Endothelial cell of umbilical vein (primary cell): ENCODE measurements at regions not wholly inside any gene's neighbourhood (a gene's known extent, or its start where the extent isn't known, plus 50 kb on each side); places are given as distances from the start of the nearest gene placed in this dataset.

Experiments used
- BruUV-seq: library from RNA; stranded (reverse); fragments of 400-500 nt; replicated peaks from 2 replicates; lab custom pipeline; 2021; lab: Mats Ljungman, UMichigan
- CTCF ChIA-PET: fragments of 300-600, 350-600 bp; sonication (Branson Sonifier 250); formaldehyde crosslinking; loops from one replicate; lab custom pipeline; 2021; ENCODE audit warnings: antibody characterized with exemption, inconsistent platforms; lab: Charles Lee
- POLR2A ChIA-PET: fragments of 300-600, 350-600 bp; sonication (Branson Sonifier 250); formaldehyde crosslinking; loops from one replicate; lab custom pipeline; 2021; ENCODE audit warnings: antibody characterized with exemption, inconsistent platforms; lab: Charles Lee
- DNase-seq: peaks from one replicate; pipeline ENCODE4 v3.0.0-alpha.2; 2011; ENCODE audit warnings: low read depth, low spot score
- FAIRE-seq: peaks from 2 replicates; lab custom pipeline; 2011; peaks lifted over from hg19 to GRCh38; lab: Jason Lieb, UNC
- H2AFZ ChIP-seq: 2 replicates; pipeline ENCODE4 v1.6.0; 2012; ENCODE audit warnings: low read depth, low read length, control low read depth, inconsistent platforms
- H3K27ac ChIP-seq: 2 replicates; pipeline ENCODE4 v1.5.1; 2011; ENCODE audit warnings: low read depth, mild to moderate bottlenecking, control low read depth, low read length, moderate library complexity; ENCODE audit not compliant: insufficient read depth
- H3K27me3 ChIP-seq, 2 experiments: 2 replicates each; pipeline versions ENCODE4 v1.6.0 to v1.6.1; 2011; ENCODE audit warnings: low read length in 2 of 2, mixed read lengths in 1 of 2; ENCODE audit not compliant: control insufficient read depth in 2 of 2, insufficient read depth in 2 of 2
- H3K36me3 ChIP-seq, 2 experiments: 2 replicates in 1 of 2; 3 replicates in 1 of 2; pipeline ENCODE4 v1.5.1; 2011; ENCODE audit warnings: low read length in 2 of 2, mild to moderate bottlenecking in 1 of 2, moderate library complexity in 1 of 2; ENCODE audit not compliant: control insufficient read depth in 2 of 2, insufficient read depth in 2 of 2; ENCODE audit errors: extremely low read depth in 1 of 2
- H3K4me1 ChIP-seq: 3 replicates; pipeline ENCODE4 v1.5.1; 2011; ENCODE audit warnings: mild to moderate bottlenecking, low read length; ENCODE audit not compliant: control insufficient read depth, insufficient read depth; ENCODE audit errors: extremely low read depth
- H3K4me2 ChIP-seq: 2 replicates; pipeline ENCODE4 v1.6.1; 2011; ENCODE audit warnings: low read length, control low read depth, mixed read lengths; ENCODE audit not compliant: insufficient read depth
- H3K4me3 ChIP-seq, 3 experiments: fragments of 200-600 bp in 1 of 3; sonication (generic), shearing (Covaris generic) in 1 of 3; replicated peaks in 1 of 3; 2 replicates each; pipeline ENCODE4 v1.5.1; 2011 to 2016; ENCODE audit warnings: control low read depth in 3 of 3, low read length in 3 of 3, mild to moderate bottlenecking in 2 of 3, inconsistent platforms in 1 of 3, low read depth in 1 of 3, moderate library complexity in 1 of 3; ENCODE audit not compliant: insufficient read depth in 1 of 3
- H3K79me2 ChIP-seq: 2 replicates; pipeline ENCODE4 v1.6.0; 2012; ENCODE audit warnings: low read length, inconsistent platforms; ENCODE audit not compliant: control insufficient read depth, insufficient read depth
- H3K9ac ChIP-seq: replicated peaks from 2 replicates; pipeline ENCODE3; 2011; ENCODE audit warnings: low read length, control low read depth; ENCODE audit not compliant: insufficient read depth; ENCODE audit errors: extremely low read depth
- H3K9me1 ChIP-seq: replicated peaks from 3 replicates; pipeline ENCODE4 v1.6.0; 2011; ENCODE audit warnings: mild to moderate bottlenecking, low read length; ENCODE audit not compliant: control insufficient read depth, insufficient read depth; ENCODE audit errors: extremely low read depth
- H3K9me3 ChIP-seq: replicated peaks from 2 replicates; pipeline ENCODE4 v1.5.1; 2012; ENCODE audit warnings: low read length, inconsistent platforms; ENCODE audit not compliant: control insufficient read depth, insufficient read depth
- H4K20me1 ChIP-seq: replicated peaks from 2 replicates; pipeline ENCODE3; 2011; ENCODE audit warnings: mild to moderate bottlenecking, low read length; ENCODE audit not compliant: control insufficient read depth, insufficient read depth; ENCODE audit errors: extremely low read depth
- CTCF ChIP-seq, 2 donors: IDR thresholded peaks; 1 replicate in 1 of 2; 2 replicates in 1 of 2; pipeline ENCODE4 v1.5.1; 2011; ENCODE audit warnings: low read length in 2 of 2, mild to moderate bottlenecking in 2 of 2, moderate library complexity in 2 of 2, control low read depth in 1 of 2, inconsistent platforms in 1 of 2, low read depth in 1 of 2; ENCODE audit not compliant: insufficient read depth in 1 of 2; ENCODE audit errors: extremely low read depth in 1 of 2
- EZH2 ChIP-seq: IDR thresholded peaks from 2 replicates; pipeline ENCODE4 v1.6.1; 2012; ENCODE audit warnings: borderline replicate concordance, low read depth, mild to moderate bottlenecking, moderate library complexity, low read length, inconsistent platforms; ENCODE audit not compliant: severe bottlenecking
- FOS ChIP-seq: IDR thresholded peaks from 2 replicates; pipeline ENCODE4 v1.6.1; 2011; ENCODE audit warnings: mild to moderate bottlenecking, low read length, moderate library complexity, borderline replicate concordance; ENCODE audit not compliant: insufficient read depth
- GATA2 ChIP-seq: IDR thresholded peaks from 2 replicates; pipeline ENCODE4 v1.7.0; 2011; ENCODE audit warnings: low read depth, mild to moderate bottlenecking, moderate library complexity, mixed read lengths, low read length; ENCODE audit not compliant: insufficient read length, insufficient read depth
- JUN ChIP-seq: IDR thresholded peaks from 2 replicates; pipeline ENCODE4 v1.6.1; 2011; ENCODE audit warnings: borderline replicate concordance, low read depth; ENCODE audit not compliant: insufficient read length, insufficient read depth
- MAX ChIP-seq: IDR thresholded peaks from 2 replicates; pipeline ENCODE4 v1.6.1; 2011; ENCODE audit not compliant: insufficient read depth, insufficient read length
- MYC ChIP-seq: IDR thresholded peaks from one replicate; pipeline ENCODE4 v1.6.1; 2011; ENCODE audit warnings: mild to moderate bottlenecking, low read depth, low read length
- POLR2A ChIP-seq: IDR thresholded peaks from 2 replicates; pipeline ENCODE4 v1.6.1; 2012; ENCODE audit warnings: low read depth, mild to moderate bottlenecking, control low read depth, low read length
- POLR2AphosphoS5 ChIP-seq: IDR thresholded peaks from 2 replicates; pipeline ENCODE4 v1.6.1; 2012; ENCODE audit warnings: low read depth, mild to moderate bottlenecking, control low read depth, low read length, moderate library complexity; ENCODE audit not compliant: insufficient read depth
- dilution Hi-C: fragments of 300-500 bp; cut with MboI; formaldehyde crosslinking; loops from one replicate; pipeline ENCODE4 v1.15.0; 2019; ENCODE audit warnings: low sequenced_read_pairs; ENCODE audit not compliant: extremely low pct_ligation_motif_present
- intact Hi-C: fragments of 100-400 bp; cut with micrococcal nuclease; formaldehyde crosslinking; loops from one replicate; pipeline ENCODE4 v1.10.0; 2022

GRCh38 chr2:176675271-176675949, 406.2 kb downstream of the MTX2 start:
- H4K20me1 ChIP-seq = no peaks in the 10 kb centered on the region
- no peaks in the 10 kb centered on the region for H3K79me2 ChIP-seq
- TF ChIP-seq EZH2 = no peak
- TF ChIP-seq GATA2 = no peak
- no peak for TF ChIP-seq POLR2AphosphoS5
- no peak for TF ChIP-seq MYC
- no peak for TF ChIP-seq FOS
- TF ChIP-seq POLR2A = no peak
- no peak for TF ChIP-seq MAX
- TF ChIP-seq CTCF (IDR thresholded peaks at IDR 0.05; ENCODE audit: extremely low read depth in 1 of 2, insufficient read depth in 1 of 2, low read depth in 1 of 2, low read length in 2 of 2) = no peak
- TF ChIP-seq JUN = no peak
- BruUV-seq = no TSS peak
- DNase-seq (no peak), FAIRE-seq (no peak)
- dilution Hi-C loops = no loop called here
- no peaks in the 10 kb centered on the region for H3K9me1 ChIP-seq
- no peak overlapping the region for H3K9ac ChIP-seq
- H3K36me3 ChIP-seq = no peaks in the 10 kb centered on the region
- no peaks in the 10 kb centered on the region for H3K9me3 ChIP-seq
- ChIA-PET POLR2A (no interaction called here), CTCF (interaction anchor here (1.6 kb wide), 1 partner anchor 9 kb away, joined by 5 read pairs; no protein-coding TSS in a partner anchor)
- intact Hi-C loops = no loop called here
- H3K27ac ChIP-seq = no peak overlapping the region
- no peaks in the 10 kb centered on the region for H3K4me1 ChIP-seq
- H3K4me2 ChIP-seq = no peak overlapping the region
- H3K4me3 ChIP-seq = no peak overlapping the region
- H2AFZ ChIP-seq = no peak overlapping the region
- H3K27me3 ChIP-seq = peaks cover 0 to 5% of the 10 kb centered on the region in 2 experiments
